Activated T-cell treated with anti-CD3 and anti-CD28 coated beads, Interleukin-2, amount 50 U/mL, for 4 hours (primary cell): ENCODE measurements at regions not wholly inside any gene's neighbourhood (a gene's known extent, or its start where the extent isn't known, plus 50 kb on each side); places are given as distances from the start of the nearest gene placed in this dataset.

Experiments
- ATAC-seq, 2 donors: fragments of 200-7000 bp; cut with Tn5 transposase; one replicate each; pipeline ENCODE4 v1.10.0; 2021
- DNase-seq: peaks from one replicate; pipeline ENCODE4 v3.0.0-alpha.2; 2020
- H3K27me3 Mint-ChIP-seq: one replicate; pipeline ENCODE4 v1.8.0; 2021; ENCODE audit warnings: low read depth, mixed read lengths
- H3K36me3 Mint-ChIP-seq: one replicate; pipeline ENCODE4 v1.8.0; 2022; ENCODE audit warnings: mixed read lengths; ENCODE audit not compliant: insufficient read depth
- H3K4me1 Mint-ChIP-seq: one replicate; pipeline ENCODE4 v1.8.0; 2021; ENCODE audit warnings: low read depth, mixed read lengths
- H3K4me3 Mint-ChIP-seq: one replicate; pipeline ENCODE4 v1.8.0; 2021; ENCODE audit warnings: mild to moderate bottlenecking, moderate library complexity, mixed read lengths
- H3K9me3 Mint-ChIP-seq: one replicate; pipeline ENCODE4 v1.8.0; 2021; ENCODE audit warnings: mixed read lengths

DNA sequence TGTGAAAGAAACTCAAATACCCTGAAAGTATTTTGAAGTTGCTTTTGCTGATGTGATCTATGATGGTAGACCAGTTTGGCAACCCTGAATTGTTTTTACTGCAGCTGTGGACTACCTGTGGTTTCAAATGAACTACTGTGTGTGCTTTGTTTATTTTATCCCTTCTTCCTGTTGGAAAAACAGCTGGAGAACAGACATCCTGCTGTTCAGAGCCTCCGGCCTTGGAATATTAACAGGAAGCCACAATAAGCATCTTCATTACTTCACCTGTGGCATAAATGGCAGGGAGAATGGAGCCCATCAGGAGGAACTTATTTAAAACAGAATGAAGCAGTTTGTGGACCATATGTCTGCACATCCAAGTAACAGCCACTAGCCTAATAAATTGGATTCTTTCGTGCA lies 104.8 kb downstream of the DUSP6 start:
- H3K36me3 Mint-ChIP-seq: no peaks in the 10 kb centered on the region
- DNase-seq: no peak

DNA sequence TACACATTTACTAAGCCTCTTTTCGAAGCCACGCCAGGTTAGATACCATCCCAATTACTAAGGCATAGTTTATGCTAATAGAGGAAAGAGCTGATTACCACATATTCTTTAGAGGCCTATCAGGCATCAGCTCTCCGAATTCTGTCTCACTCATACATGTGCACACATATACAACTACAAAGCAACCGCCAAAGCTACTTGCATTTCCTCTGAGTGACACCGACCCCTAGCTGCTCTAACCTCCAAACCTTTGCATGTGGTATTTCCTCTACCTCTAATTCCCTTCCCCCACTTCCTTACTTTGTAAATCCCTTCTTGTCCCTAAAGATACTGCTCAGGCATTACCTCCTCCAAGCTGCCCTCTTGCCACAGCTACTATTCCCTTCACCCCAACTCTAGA lies 107.2 kb downstream of the DUSP6 start:
- Mint-ChIP-seq H3K27me3 (no peaks in the 10 kb centered on the region), H3K4me1 (peaks cover 42% of the 10 kb centered on the region), H3K36me3 (no peaks in the 10 kb centered on the region), H3K4me3 (peak overlapping the region; percentile 27), H3K9me3 (no peaks in the 10 kb centered on the region)
- ATAC-seq (peak; percentile 80 to 81), DNase-seq (peak; percentile 27)

More for the DNA sequence above, 104.8 kb downstream of the DUSP6 start:
- Mint-ChIP-seq H3K4me3 (no peak overlapping the region), H3K4me1 (peaks cover 63% of the 10 kb centered on the region), H3K9me3 (no peaks in the 10 kb centered on the region), H3K27me3 (no peaks in the 10 kb centered on the region)
- no peak for ATAC-seq

DNA sequence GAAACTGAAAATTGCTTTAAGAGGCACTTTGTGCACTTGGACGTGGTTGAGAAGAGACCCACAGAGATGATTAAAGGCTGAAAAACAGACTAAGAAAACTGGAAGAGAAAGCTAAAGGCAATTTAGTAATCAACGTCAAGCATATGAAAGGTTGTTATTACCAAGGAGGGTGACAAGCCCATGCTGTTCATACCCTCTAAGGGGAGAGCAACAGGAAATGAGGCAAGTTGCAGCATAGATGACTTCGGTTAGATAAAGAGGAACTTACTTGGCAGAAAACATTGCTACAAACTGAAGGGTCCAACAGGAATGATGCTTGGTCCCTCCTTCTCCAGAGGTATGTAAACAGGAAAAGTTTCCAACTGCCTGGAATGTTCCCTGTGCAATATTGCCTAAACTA lies 107.8 kb downstream of the DUSP6 start:
- Mint-ChIP-seq H3K9me3 (no peaks in the 10 kb centered on the region), H3K4me1 (peaks cover 43% of the 10 kb centered on the region), H3K27me3 (no peaks in the 10 kb centered on the region), H3K36me3 (no peaks in the 10 kb centered on the region), H3K4me3 (peak overlapping the region; percentile 27)
- ATAC-seq (peak; percentile 91 to 94), DNase-seq (no peak)

DNA sequence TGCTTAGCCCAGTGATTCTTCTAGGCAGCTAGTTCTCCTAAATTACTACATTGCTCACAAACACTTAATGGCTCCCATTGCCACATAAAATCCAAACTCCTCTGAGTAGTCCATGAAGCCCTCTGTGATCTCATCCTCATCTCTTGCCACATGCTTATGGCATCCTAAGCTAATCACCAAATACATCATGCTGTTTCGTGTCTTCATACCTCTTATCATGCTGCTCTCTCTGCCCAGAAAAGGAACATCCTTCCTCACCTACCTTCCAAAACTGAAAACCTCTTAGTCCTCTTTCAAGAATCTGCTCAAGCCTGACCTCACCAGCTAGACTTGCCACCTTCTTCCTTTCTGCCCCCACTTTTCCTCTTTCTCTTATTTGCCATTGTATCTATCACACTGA lies 108.5 kb downstream of the DUSP6 start:
- H3K36me3 Mint-ChIP-seq: no peaks in the 10 kb centered on the region
- ATAC-seq (peak; percentile 8 to 20), DNase-seq (no peak)
- no peaks in the 10 kb centered on the region for H3K9me3 Mint-ChIP-seq
- no peaks in the 10 kb centered on the region for H3K27me3 Mint-ChIP-seq
- peak overlapping the region; percentile 20 for H3K4me3 Mint-ChIP-seq
- H3K4me1 Mint-ChIP-seq: peaks cover 49% of the 10 kb centered on the region

DNA sequence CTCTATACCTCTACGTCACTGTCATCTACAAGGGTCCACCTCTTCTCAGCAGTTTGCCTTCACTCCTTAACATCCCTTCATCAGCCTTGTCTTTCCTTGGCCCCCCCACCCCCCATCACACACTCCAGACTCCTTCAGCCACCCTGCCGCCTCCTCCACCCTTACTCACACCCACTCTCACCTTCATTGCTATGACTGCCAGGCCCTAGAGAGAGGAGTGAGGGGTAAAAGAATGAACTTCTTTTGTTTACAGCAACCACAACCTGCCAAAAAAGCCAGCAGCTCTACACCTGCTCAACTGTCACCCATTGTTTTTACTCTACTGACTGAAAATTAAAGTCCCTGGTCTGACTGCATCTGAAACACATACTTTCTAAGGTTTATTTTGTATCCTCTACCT lies 112.8 kb downstream of the DUSP6 start:
- Mint-ChIP-seq H3K4me3 (no peak overlapping the region), H3K36me3 (no peaks in the 10 kb centered on the region), H3K4me1 (peaks cover 69% of the 10 kb centered on the region), H3K27me3 (no peaks in the 10 kb centered on the region), H3K9me3 (peaks cover 6% of the 10 kb centered on the region)
- ATAC-seq: no peak
- no peak for DNase-seq

DNA sequence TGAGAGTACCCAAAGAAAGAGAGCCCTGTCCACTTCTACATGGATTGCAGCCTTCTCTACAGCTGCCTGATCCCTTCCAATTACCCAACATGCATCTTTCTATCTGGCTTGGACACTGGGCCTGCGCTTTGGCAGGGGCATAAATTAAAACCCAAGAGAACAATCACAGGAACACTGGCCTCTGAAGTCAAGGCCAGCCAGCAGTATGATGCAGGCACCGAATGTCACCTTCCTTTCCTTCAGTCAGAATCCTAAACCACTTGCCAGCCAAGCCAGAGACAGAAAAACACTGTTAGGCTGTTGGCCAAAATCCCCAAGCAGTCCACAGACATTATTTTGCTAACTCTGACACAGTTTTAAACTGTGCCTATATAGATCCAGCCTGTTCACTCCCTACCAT lies 113.7 kb downstream of the DUSP6 start:
- peaks cover 66% of the 10 kb centered on the region for H3K4me1 Mint-ChIP-seq
- DNase-seq (no peak), ATAC-seq (no peak)
- H3K4me3 Mint-ChIP-seq: no peak overlapping the region
- peaks cover 11% of the 10 kb centered on the region for H3K9me3 Mint-ChIP-seq
- H3K27me3 Mint-ChIP-seq: no peaks in the 10 kb centered on the region
- H3K36me3 Mint-ChIP-seq: no peaks in the 10 kb centered on the region

DNA sequence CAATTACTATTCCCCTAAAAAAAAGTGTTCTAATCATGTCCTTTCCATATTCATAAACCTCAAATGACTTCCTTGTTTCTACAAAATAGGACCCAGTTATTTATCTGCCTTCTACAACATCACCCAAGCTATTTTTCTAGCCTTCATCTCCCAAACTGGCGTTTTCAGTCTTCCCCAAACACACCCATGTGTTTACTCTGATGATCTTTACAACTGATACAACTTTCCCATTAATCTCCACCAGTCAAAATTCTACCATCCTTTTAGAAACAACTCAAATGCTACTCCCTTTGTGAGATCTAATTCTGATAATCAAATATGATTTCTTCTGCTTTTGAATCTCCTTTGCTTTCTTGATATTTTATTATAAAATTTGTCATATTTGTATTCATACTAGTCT lies 114.5 kb downstream of the DUSP6 start:
- DNase-seq (no peak), ATAC-seq (no peak)
- Mint-ChIP-seq H3K27me3 (no peaks in the 10 kb centered on the region), H3K9me3 (peaks cover 11% of the 10 kb centered on the region), H3K4me1 (peaks cover 65% of the 10 kb centered on the region), H3K4me3 (no peak overlapping the region), H3K36me3 (no peaks in the 10 kb centered on the region)

DNA sequence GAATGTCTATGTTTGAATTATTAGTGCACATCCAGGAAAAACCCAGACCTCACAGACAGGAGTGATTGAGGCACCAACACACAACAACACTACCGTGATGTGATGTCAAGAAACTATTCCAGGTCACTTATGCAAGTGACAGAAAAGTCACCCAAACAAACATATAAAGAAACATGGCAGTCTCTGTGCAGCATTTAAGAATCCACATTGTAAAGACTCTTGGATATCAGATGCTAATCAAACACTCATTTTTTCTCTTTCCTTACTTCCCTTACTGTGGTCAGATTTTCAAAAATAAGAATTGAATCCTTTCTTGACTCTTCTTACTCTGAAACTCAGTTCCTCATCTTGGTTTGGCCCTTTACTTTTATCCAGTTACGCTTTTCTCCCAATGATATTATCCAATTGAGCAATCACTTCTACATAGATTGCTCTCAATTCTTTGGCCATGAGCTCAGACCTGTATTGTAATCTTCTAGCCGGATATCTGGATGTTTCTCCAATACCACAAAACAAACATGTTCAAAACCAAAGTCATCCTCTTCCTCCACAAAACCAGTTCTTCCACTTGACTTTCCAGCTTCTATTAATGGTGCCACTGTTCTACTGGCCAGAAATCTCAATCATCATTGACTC lies 115.4 kb downstream of the DUSP6 start:
- DNase-seq (no peak), ATAC-seq (no peak)
- Mint-ChIP-seq H3K36me3 (no peaks in the 10 kb centered on the region), H3K4me1 (peaks cover 71% of the 10 kb centered on the region), H3K4me3 (no peak overlapping the region), H3K9me3 (peaks cover 11% of the 10 kb centered on the region), H3K27me3 (no peaks in the 10 kb centered on the region)

DNA sequence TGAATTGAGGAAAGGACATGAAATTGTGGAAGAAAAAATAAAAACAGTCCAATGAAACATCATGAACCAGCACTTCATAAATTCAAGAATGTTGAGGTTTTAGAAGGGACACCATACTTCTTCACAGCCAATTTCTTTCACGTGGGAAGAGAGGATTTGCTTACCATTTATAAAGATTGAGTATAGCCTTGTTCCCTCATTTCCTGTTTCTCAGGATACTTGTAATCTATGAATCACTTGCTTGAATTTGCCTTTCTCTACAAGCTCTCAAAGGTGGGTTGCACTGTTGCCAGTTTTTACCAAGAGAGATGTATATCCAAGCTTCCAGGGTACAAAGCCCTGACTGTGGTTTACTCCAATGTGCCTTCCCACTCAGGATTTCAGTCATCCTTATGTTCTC lies 116.1 kb downstream of the DUSP6 start:
- Mint-ChIP-seq H3K9me3 (peaks cover 11% of the 10 kb centered on the region), H3K27me3 (no peaks in the 10 kb centered on the region), H3K4me1 (peaks cover 77% of the 10 kb centered on the region), H3K36me3 (no peaks in the 10 kb centered on the region), H3K4me3 (no peak overlapping the region)
- no peak for DNase-seq
- no peak for ATAC-seq

DNA sequence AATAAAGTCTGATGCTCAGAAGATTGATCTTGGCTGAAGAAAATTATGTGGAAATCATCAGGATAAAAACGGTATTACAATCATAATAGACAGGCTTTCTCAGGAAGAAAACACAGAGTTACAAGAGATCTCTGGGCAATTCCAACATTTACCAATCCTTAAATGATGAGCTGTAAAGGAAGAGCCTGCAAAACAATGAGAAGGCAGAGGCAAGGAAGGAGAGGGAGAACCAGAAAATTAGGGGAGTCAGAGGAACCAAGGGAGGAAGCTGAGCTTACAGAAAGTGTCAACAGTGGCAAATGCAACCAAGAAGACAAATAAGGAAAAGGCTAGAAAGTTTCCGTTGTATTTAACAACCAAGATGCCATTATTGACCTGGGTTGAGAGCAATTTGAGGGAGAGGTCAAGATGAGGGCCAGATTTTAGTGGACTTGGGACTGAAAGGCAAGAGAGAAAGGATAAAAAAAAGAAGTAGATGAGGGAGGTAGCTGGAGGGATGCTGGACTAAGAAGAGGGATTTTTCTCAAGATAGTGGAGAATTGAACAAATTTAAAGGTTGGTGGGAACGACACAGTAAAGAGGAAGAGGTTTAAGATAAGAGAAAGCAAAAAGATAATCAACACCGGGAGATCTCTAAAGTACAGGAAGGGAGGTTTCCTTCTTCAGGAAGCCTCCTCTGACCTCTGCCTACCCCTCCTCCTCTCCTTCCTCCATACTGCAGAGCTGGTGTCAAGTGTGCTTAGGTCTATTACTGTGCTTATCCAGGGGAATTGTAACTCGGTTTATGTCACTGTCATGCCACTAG lies 116.9 kb downstream of the DUSP6 start:
- no peaks in the 10 kb centered on the region for H3K27me3 Mint-ChIP-seq
- peak overlapping the region; percentile 45 for H3K4me3 Mint-ChIP-seq
- peaks cover 11% of the 10 kb centered on the region for H3K9me3 Mint-ChIP-seq
- DNase-seq (no peak), ATAC-seq (no peak)
- no peaks in the 10 kb centered on the region for H3K36me3 Mint-ChIP-seq
- H3K4me1 Mint-ChIP-seq: peaks cover 82% of the 10 kb centered on the region

DNA sequence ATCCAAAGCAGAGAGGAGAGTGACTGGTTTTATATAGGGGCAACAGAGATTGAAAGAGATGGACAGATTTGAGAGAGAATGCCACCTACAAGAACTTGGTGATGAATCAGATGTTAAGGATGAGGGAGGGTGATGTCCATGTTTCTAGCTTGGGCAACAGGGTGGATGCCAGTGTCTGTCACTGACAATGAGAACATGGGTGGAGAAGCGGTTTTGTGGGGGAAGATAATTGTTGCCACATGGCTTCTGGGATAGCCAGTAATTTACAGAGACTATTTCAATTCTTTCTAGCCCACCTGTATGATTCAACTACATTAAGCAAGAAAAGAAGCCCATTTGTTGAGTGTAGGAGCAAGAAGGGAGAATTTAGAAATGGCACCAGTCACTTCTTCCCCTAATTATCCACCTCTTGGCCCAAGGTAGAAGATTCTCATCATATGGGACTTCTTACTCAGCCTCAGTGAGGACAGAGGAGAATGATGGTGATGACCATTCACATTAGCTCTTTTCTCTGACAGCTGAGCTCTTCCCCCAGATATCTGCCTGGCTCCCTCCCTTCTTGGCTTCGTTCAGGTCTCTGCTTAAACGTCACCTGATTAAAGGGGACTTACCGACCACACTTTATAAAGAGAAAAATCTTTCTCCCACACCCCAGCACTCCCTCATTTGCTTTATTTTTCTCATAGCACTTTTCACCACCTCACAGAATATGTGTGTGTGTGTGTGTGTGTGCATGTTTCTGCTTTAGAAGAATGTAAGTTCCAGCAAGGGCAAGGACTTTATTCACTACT lies 117.8 kb downstream of the DUSP6 start:
- Mint-ChIP-seq H3K4me1 (peaks cover 77% of the 10 kb centered on the region), H3K9me3 (peaks cover 11% of the 10 kb centered on the region), H3K4me3 (no peak overlapping the region), H3K36me3 (no peaks in the 10 kb centered on the region), H3K27me3 (no peaks in the 10 kb centered on the region)
- DNase-seq: no peak
- no peak for ATAC-seq

DNA sequence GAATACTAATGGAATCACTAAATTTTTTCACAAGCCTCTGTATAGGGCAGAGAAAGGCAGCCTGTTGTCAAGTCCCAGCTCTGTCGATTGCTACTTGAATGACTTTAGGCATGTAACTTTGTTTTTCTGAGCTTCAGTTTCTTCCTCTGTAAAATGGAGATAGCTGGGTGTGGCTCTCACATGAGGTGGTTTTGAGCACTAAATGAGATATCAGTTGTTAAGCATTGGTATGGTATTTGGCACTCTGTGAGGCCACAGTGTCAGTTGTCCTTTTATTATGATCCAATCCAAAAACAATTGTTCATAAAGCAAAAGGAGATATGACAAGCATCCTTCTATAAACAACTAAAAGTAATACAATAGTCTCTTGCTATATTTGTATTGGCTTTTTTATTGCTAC lies 120.6 kb downstream of the DUSP6 start:
- Mint-ChIP-seq H3K36me3 (no peaks in the 10 kb centered on the region), H3K9me3 (peaks cover 4% of the 10 kb centered on the region), H3K4me1 (peaks cover 70% of the 10 kb centered on the region), H3K27me3 (no peaks in the 10 kb centered on the region), H3K4me3 (no peak overlapping the region)
- ATAC-seq (no peak), DNase-seq (no peak)

DNA sequence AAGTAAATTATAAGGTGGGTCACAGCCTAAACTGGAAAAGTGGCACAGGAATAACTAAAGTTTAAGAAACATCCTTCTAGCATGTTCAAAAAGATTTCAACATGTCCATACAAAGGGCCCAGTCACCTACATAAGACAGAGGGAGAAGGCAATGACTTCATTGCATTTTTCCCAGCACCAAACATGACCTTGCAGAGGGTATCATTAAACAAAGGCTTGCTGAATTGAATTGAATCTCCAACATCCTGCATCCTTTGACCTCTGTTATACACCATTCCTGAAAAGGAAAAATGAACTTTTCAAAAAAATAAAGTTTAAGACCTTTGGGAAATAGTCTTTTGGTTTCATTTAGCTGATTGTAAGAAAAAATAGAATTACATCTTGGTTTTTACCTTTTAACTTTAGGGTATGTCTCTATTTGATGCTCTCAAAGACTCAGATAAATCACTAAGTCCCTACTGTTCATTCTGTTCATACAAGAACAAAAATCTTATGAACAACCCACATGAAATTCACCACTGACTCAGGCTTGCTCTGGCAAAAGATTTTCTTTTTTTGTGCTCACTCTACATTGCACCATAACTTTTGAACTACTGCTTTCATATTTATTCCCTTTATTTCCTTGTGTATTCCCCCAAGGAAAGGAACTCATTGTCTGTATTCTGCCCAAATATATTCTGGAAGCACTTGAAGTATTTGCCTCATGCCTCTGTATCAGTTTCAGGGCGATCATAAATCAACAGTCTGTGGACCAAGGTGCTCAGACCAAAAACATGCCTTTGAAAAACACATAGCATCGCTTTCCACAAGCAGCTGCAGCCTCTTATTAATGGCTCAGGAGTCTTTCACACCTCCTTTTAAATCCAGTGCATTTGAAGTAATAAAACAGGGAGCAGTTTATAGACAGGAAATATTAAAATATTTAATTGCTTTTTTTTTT lies 121.7 kb downstream of the DUSP6 start:
- Mint-ChIP-seq H3K9me3 (peaks cover 4% of the 10 kb centered on the region), H3K36me3 (no peaks in the 10 kb centered on the region), H3K4me3 (no peak overlapping the region), H3K4me1 (peaks cover 68% of the 10 kb centered on the region), H3K27me3 (no peaks in the 10 kb centered on the region)
- DNase-seq (no peak), ATAC-seq (no peak)

DNA sequence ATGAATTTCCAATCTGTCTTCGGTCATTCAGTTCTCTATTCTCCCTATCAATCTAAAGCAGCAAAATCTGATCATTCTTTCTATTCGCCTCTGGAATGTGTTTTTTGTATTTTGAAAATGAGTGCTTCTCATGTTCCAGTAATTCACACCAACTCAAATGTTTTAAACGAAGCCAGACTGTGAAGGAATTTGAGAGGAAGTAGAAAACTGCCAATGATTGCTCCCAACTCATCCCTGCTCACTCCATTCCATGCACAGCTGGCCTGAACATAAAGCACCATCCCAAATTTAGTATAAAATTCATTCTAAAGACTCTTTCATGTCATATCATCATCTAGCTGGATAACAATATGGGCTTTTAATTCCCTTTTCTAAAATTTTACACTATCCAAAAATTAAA lies 123.8 kb downstream of the DUSP6 start:
- ATAC-seq (no peak), DNase-seq (no peak)
- Mint-ChIP-seq H3K4me3 (no peak overlapping the region), H3K36me3 (no peaks in the 10 kb centered on the region), H3K9me3 (no peaks in the 10 kb centered on the region), H3K27me3 (no peaks in the 10 kb centered on the region), H3K4me1 (peaks cover 71% of the 10 kb centered on the region)
